Hematopoietic multipotent progenitor cell treated with erythropoietin and hydrocortisone succinate and interleukin-3 and kit ligand, for 15 days (in vitro differentiated cells): ENCODE measurements at regions not wholly inside any gene's neighbourhood (a gene's known extent, or its start where the extent isn't known, plus 50 kb on each side); places are given as distances from the start of the nearest gene placed in this dataset.
"Not testable (repeated sequence)": the region's sequence is repeated elsewhere in the genome, so short reads cannot be mapped to it uniquely, and the experiment has no call there.

Experiments
- DNase-seq: peaks from one replicate; pipeline ENCODE4 v3.0.0-alpha.2; 2015; ENCODE audit warnings: low spot score

GRCh38 chr1:229012823-229013222 is 258.1 kb upstream of the RAB4A start:
- DNase-seq, result no peak

- DNase-seq, result no peak
Measured at GRCh38 chr1:229013981-229014380, 256.9 kb upstream of the RAB4A start.

GRCh38 chr1:229015806-229016205 is 255.1 kb upstream of the RAB4A start:
- no peak for DNase-seq

GRCh38 chr1:229017091-229017490 is 253.8 kb upstream of the RAB4A start:
- DNase-seq, result no peak

GRCh38 chr1:229018674-229019295 is 252.1 kb upstream of the RAB4A start:
- DNase-seq, result no peak

GRCh38 chr1:229019663-229020271 is 251.1 kb upstream of the RAB4A start:
- no peak for DNase-seq

- DNase-seq, result not testable (repeated sequence)
Measured at GRCh38 chr1:229021034-229021433, 249.9 kb upstream of the RAB4A start.

- no peak for DNase-seq
Measured at GRCh38 chr1:229022595-229023333, 248.1 kb upstream of the RAB4A start.

GRCh38 chr1:229023651-229024300 is 247.1 kb upstream of the RAB4A start:
- DNase-seq, result no peak

GRCh38 chr1:229024528-229025130 is 246.3 kb upstream of the RAB4A start:
- peak; percentile 22 for DNase-seq

- no peak for DNase-seq
Measured at GRCh38 chr1:229025576-229025975, 245.3 kb upstream of the RAB4A start.

- DNase-seq, result no peak
Measured at GRCh38 chr1:229027158-229027557, 243.8 kb upstream of the RAB4A start.

- no peak for DNase-seq
Measured at GRCh38 chr1:229027622-229028182, 243.2 kb upstream of the RAB4A start.

- DNase-seq, result no peak
Measured at GRCh38 chr1:229028544-229028943, 242.4 kb upstream of the RAB4A start.

- DNase-seq, result no peak
Measured at GRCh38 chr1:229028987-229029878, 241.7 kb upstream of the RAB4A start.

GRCh38 chr1:229029879-229030235 is 241.1 kb upstream of the RAB4A start:
- DNase-seq, result no peak

GRCh38 chr1:229030630-229031029 is 240.3 kb upstream of the RAB4A start:
- DNase-seq, result peak; percentile 48

GRCh38 chr1:229031061-229031460 is 239.8 kb upstream of the RAB4A start:
- DNase-seq, result no peak

GRCh38 chr1:229031481-229032341 is 239.2 kb upstream of the RAB4A start:
- no peak for DNase-seq

- no peak for DNase-seq
Measured at GRCh38 chr1:229032375-229032774, 238.5 kb upstream of the RAB4A start.
